BE2C (cell line): ENCODE measurements at regions not wholly inside any gene's neighbourhood (a gene's known extent, or its start where the extent isn't known, plus 50 kb on each side); places are given as distances from the start of the nearest gene placed in this dataset.

Experiments
- DNase-seq: peaks from one replicate; pipeline ENCODE4 v3.0.0-alpha.2; 2020
- H3K27me3 ChIP-seq: fragments of 250-450 bp; sonication (Bioruptor Pico); 2 replicates; pipeline ENCODE4 v1.5.1; 2020; ENCODE audit warnings: mild to moderate bottlenecking
- H3K36me3 ChIP-seq: fragments of 250-450 bp; sonication (Bioruptor Pico); 2 replicates; pipeline ENCODE4 v1.5.1; 2020; ENCODE audit warnings: mild to moderate bottlenecking
- H3K4me1 ChIP-seq: fragments of 250-450 bp; sonication (Bioruptor Pico); 2 replicates; pipeline ENCODE4 v1.5.1; 2020
- H3K4me3 ChIP-seq: 2 replicates; pipeline ENCODE4 v1.5.1; 2011; ENCODE audit warnings: low read depth, low read length
- H3K9me3 ChIP-seq: fragments of 250-450 bp; sonication (Bioruptor Pico); 2 replicates; pipeline ENCODE4 v1.5.1; 2020
- TF ChIP-seq, protein P1 (sequence below): IDR thresholded peaks from 2 replicates; pipeline ENCODE4 v1.5.1; 2012; ENCODE audit warnings: mild to moderate bottlenecking, low read depth, low read length

DNA sequence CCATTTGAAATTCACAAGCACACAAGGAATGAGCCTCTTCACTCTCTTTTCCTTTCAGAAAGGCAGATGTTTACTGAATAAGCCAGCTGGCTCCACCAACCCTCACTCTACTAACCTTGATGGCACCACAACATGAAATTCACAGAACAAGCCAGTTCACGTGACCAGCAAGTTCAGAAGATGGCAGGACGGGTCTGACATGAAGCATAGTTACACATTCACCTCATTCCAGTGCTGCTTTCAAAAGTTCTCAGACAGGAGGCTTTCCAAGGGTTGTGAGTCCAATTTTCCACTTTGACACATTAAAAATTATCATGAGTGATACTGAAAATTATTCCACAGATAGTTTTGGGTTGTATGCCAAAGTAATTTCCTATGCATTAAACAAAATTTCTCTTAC lies 74.2 kb upstream of the MBOAT2 start:
- Histone ChIP-seq H3K9me3 (no peaks in the 10 kb centered on the region), H3K4me3 (no peak overlapping the region), H3K36me3 (no peaks in the 10 kb centered on the region), H3K27me3 (no peaks in the 10 kb centered on the region), H3K4me1 (0 out of 2 replicates have a peak, but pooled peaks cover 4% of the 10 kb centered on the region)
- TF ChIP-seq, protein P1, sequence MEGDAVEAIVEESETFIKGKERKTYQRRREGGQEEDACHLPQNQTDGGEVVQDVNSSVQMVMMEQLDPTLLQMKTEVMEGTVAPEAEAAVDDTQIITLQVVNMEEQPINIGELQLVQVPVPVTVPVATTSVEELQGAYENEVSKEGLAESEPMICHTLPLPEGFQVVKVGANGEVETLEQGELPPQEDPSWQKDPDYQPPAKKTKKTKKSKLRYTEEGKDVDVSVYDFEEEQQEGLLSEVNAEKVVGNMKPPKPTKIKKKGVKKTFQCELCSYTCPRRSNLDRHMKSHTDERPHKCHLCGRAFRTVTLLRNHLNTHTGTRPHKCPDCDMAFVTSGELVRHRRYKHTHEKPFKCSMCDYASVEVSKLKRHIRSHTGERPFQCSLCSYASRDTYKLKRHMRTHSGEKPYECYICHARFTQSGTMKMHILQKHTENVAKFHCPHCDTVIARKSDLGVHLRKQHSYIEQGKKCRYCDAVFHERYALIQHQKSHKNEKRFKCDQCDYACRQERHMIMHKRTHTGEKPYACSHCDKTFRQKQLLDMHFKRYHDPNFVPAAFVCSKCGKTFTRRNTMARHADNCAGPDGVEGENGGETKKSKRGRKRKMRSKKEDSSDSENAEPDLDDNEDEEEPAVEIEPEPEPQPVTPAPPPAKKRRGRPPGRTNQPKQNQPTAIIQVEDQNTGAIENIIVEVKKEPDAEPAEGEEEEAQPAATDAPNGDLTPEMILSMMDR, result no peak
- DNase-seq, result no peak

DNA sequence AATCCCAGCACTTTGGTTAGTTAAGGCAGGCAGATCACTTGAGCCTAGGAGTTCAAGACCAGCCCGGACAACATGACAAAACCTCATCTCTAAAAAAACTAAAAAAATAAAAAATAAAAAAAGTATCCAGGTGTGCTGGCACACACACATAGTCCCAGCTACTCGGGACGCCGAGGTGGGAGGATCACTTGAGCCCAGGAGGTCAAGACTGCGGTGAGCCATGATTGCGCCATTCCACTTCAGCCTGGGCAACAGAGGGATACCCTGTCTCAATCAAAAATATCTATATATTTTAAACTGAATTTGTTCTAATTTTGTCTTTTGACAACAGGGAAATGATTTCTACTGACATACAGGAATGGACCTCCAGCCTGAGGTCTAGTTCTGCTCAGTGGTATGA lies 73.3 kb upstream of the MBOAT2 start:
- Histone ChIP-seq H3K4me1 (0 out of 2 replicates have a peak, but pooled peaks cover 4% of the 10 kb centered on the region), H3K4me3 (no peak overlapping the region), H3K36me3 (no peaks in the 10 kb centered on the region), H3K9me3 (no peaks in the 10 kb centered on the region), H3K27me3 (no peaks in the 10 kb centered on the region)
- no peak for DNase-seq
- TF ChIP-seq, protein P1, result no peak

DNA sequence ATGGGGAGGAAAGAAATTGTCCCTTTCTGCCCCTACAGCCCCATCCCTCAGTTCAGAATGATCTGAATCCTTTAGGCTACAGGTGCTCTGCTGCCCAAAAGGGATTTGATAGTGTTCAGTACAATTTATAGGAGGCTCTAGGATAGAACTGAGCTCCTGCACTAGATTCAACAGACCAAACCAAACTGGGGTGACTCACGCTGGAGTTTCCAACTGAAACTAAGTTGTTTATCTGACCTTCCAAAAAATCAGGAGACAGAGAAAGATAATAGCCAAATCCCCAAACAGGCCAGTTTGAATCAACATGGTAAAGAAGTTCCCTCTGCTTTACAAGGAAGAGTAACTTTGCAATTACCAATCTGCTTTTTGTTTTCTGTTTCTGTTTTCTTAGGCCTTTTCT lies 72.7 kb upstream of the MBOAT2 start:
- Histone ChIP-seq H3K4me3 (no peak overlapping the region), H3K4me1 (0 out of 2 replicates have a peak, but pooled peaks cover 4% of the 10 kb centered on the region), H3K9me3 (no peaks in the 10 kb centered on the region), H3K27me3 (no peaks in the 10 kb centered on the region), H3K36me3 (no peaks in the 10 kb centered on the region)
- no peak for DNase-seq
- TF ChIP-seq, protein P1, result no peak

DNA sequence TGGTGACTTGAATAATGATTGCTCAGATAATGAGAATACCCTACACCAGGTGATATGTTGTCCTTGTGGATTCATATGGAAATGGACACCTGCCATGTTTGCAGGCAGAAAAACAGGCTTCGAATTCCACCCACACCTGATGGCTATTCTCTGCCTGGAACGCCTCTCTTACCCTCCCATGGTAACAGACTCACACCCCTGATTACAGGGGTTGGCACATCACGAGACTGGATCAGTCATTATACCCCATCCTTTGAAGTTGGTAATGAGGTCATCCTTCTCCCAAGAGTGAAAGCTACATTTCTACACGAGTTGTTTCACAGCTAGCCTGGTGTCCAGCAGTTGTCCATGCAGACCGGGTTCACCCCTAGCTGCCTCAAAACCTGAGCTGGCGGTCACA lies 71.4 kb upstream of the MBOAT2 start:
- no peaks in the 10 kb centered on the region for H3K36me3 ChIP-seq
- H3K9me3 ChIP-seq, result no peaks in the 10 kb centered on the region
- no peak overlapping the region for H3K4me3 ChIP-seq
- H3K4me1 ChIP-seq, result 0 out of 2 replicates have a peak, but pooled peaks cover 4% of the 10 kb centered on the region
- H3K27me3 ChIP-seq, result no peaks in the 10 kb centered on the region
- DNase-seq, result no peak
- TF ChIP-seq, protein P1, result no peak

DNA sequence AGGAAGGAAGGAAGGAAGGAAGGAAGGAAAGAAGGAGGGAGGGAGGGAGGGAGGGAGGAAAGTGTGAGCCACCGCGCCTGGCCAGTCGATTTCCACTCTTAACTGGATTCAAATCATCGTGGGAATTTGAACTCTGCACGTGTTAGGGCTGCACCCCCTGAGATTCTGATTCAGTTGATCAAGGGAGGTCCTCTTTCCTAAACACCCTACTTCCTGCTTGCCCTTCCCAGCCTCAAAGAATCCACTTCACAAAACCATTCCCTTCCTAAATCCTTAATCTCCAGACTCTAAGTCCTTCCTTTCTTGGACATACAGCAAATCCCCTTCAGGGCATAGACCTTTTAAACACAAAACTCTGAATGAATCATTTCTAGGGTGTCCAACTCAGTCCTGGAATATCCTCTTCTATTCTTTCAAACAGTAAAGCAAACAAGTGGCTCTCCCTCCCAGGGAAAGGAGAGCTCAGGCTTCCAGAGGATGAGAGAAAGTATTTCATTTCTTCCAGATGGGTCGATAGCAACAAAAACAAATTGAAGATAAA lies 68.2 kb upstream of the MBOAT2 start:
- no peaks in the 10 kb centered on the region for H3K9me3 ChIP-seq
- TF ChIP-seq, protein P1, result no peak
- no peak for DNase-seq
- no peak overlapping the region for H3K4me3 ChIP-seq
- H3K27me3 ChIP-seq, result no peaks in the 10 kb centered on the region
- no peaks in the 10 kb centered on the region for H3K36me3 ChIP-seq
- no peaks in the 10 kb centered on the region for H3K4me1 ChIP-seq

DNA sequence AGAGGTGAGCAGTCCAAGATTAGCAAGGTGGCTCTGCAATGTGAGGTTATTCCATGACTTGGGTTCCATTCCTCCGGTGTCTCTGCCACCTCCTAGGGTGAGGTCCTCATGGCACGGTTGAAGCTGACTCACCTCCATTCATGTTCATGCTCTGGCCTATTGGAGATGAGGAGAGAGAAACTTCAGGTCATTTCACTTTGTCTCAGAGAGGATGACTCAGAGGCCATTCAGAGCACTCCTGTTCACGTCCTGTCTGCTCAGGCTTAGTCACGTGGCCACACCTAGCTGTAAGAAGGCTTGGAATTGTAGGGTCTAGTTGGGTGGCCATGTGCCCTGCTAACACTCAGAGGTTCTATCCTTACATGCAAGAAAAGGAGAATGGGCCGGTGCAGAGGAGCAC lies 67.5 kb upstream of the MBOAT2 start:
- Histone ChIP-seq H3K4me3 (no peak overlapping the region), H3K27me3 (no peaks in the 10 kb centered on the region), H3K36me3 (no peaks in the 10 kb centered on the region), H3K9me3 (no peaks in the 10 kb centered on the region; the same call in 1 of the 2 replicates), H3K4me1 (no peaks in the 10 kb centered on the region)
- TF ChIP-seq, protein P1, result no peak
- DNase-seq, result no peak
